ENCODE measurements at regions not wholly inside any gene's neighbourhood (a gene's known extent, or its start where the extent isn't known, plus 50 kb on each side); places are given as distances from the start of the nearest gene placed in this dataset.

GRCh38 chr4:53920116-53920515 is 144.3 kb downstream of the CHIC2 start:
- no peak overlapping the region for H3K27ac ChIP-seq
- no peaks in the 10 kb centered on the region for H3K27me3 ChIP-seq
- H3K4me3 ChIP-seq, result no peak overlapping the region
- no peaks in the 10 kb centered on the region for H3K4me1 ChIP-seq
- TF ChIP-seq CTCF (IDR thresholded peaks at IDR 0.05), result no peak
- no peaks in the 10 kb centered on the region for H3K36me3 ChIP-seq
- intact Hi-C loops (cut with DNase I; ENCODE audit: low total_unique reads), result no loop called here
- DNase-seq, result no peak
- H3K9me3 ChIP-seq, result no peaks in the 10 kb centered on the region

GRCh38 chr4:53919535-53919934 is 144.9 kb downstream of the CHIC2 start:
- no peak for TF ChIP-seq CTCF (IDR thresholded peaks at IDR 0.05)
- DNase-seq, result no peak
- no peaks in the 10 kb centered on the region for H3K4me1 ChIP-seq
- H3K27ac ChIP-seq, result no peak overlapping the region
- no peaks in the 10 kb centered on the region for H3K27me3 ChIP-seq
- no peak overlapping the region for H3K4me3 ChIP-seq
- no peaks in the 10 kb centered on the region for H3K36me3 ChIP-seq
- no peaks in the 10 kb centered on the region for H3K9me3 ChIP-seq
- intact Hi-C loops (cut with DNase I; ENCODE audit: low total_unique reads), result no loop called here

GRCh38 chr4:53917729-53918128 is 146.7 kb downstream of the CHIC2 start:
- Histone ChIP-seq H3K27me3 (peaks cover 0 to 2% of the 10 kb centered on the region in 2 donors), H3K4me1 (no peaks in the 10 kb centered on the region), H3K4me3 (no peak overlapping the region), H3K36me3 (no peaks in the 10 kb centered on the region), H3K9me3 (no peaks in the 10 kb centered on the region), H3K27ac (no peak overlapping the region)
- intact Hi-C loops (cut with DNase I; ENCODE audit: low total_unique reads), result no loop called here
- no peak for TF ChIP-seq CTCF (IDR thresholded peaks at IDR 0.05)
- DNase-seq, result no peak

- no peak for TF ChIP-seq CTCF (IDR thresholded peaks at IDR 0.05)
- Histone ChIP-seq H3K27me3 (peaks cover 0 to 2% of the 10 kb centered on the region in 2 donors), H3K4me3 (no peak overlapping the region), H3K9me3 (no peaks in the 10 kb centered on the region), H3K36me3 (no peaks in the 10 kb centered on the region), H3K27ac (no peak overlapping the region), H3K4me1 (no peaks in the 10 kb centered on the region)
- no peak for DNase-seq
- intact Hi-C loops (cut with DNase I; ENCODE audit: low total_unique reads), result no loop called here
These were observed 147.9 kb downstream of the CHIC2 start for GRCh38 chr4:53916431-53916889.

GRCh38 chr4:53914313-53915016 is 149.9 kb downstream of the CHIC2 start:
- peak in 1 of 2 donors; percentile 54 for DNase-seq
- H3K4me3 ChIP-seq, result no peak overlapping the region
- no peak for TF ChIP-seq CTCF (IDR thresholded peaks at IDR 0.05)
- H3K36me3 ChIP-seq, result no peaks in the 10 kb centered on the region
- H3K27ac ChIP-seq, result no peak overlapping the region
- H3K27me3 ChIP-seq, result peaks cover 0 to 10% of the 10 kb centered on the region in 2 donors
- intact Hi-C loops (cut with DNase I; ENCODE audit: low total_unique reads), result no loop called here
- peaks cover 0 to 2% (median 0%) of the 10 kb centered on the region in 4 donors for H3K4me1 ChIP-seq
- H3K9me3 ChIP-seq, result no peaks in the 10 kb centered on the region
